NCI-H2029 treated with DMSO at 0.1 percent for 48 hours (cell line): ENCODE measurements at regions not wholly inside any gene's neighbourhood (a gene's known extent, or its start where the extent isn't known, plus 50 kb on each side); places are given as distances from the start of the nearest gene placed in this dataset.
"Not testable (repeated sequence)": the region's sequence is repeated elsewhere in the genome, so short reads cannot be mapped to it uniquely, and the experiment has no call there.

Experiments used
- DNase-seq: peaks from one replicate; lab custom pipeline; 2025; lab: John Stamatoyannopoulos, UW

DNA sequence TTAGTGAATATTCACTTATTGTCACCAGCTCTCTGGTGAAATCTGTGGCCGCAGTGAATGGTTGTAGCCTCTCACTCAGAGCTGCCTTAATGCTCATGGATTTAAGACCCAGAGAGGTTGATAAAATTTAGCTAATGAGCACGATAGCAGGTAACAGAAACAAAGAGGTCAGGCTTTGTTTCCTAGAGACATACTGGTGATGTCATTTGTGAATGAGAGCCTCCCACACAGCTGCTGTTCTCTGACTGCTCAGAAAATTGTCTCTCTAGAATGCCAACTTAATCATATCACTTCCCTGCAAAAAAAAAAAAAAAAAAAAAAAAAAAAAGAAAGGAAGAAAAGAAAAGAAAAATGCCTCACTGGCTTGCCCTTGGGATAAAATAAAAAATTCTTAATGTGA, 411.7 kb upstream of the MYT1L start:
- peak; percentile 40 for DNase-seq

DNA sequence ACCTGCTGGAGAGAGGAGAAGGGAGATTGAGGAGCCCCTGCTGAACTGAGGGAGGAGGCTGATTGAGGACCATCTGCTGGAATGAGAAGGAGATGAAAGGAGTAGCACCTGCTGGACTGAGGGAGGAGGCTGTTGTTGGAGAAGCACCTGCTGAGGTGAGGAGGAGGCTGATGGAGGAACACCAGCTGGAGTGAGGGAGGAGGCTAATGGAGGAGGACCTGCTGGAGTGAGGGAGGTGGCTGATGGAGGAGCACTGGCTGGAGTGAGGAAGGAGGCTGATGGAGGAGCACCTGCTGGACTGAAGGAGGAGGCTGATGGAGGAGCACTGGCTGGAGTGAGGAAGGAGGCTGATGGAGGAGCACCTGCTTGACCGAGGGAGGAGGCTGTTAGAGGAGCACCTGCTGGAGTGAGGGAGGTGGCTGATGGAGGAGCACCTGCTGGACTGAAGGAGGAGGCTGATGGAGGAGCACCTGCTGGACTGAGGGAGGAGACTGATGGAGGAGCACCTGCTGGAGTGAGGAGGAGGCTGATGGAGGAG, 409.2 kb upstream of the MYT1L start:
- no peak for DNase-seq

GRCh38 chr2:2739231-2739795, 408.2 kb upstream of the MYT1L start:
- DNase-seq, result no peak

GRCh38 chr2:2738684-2739083, 407.6 kb upstream of the MYT1L start:
- DNase-seq, result no peak

DNA sequence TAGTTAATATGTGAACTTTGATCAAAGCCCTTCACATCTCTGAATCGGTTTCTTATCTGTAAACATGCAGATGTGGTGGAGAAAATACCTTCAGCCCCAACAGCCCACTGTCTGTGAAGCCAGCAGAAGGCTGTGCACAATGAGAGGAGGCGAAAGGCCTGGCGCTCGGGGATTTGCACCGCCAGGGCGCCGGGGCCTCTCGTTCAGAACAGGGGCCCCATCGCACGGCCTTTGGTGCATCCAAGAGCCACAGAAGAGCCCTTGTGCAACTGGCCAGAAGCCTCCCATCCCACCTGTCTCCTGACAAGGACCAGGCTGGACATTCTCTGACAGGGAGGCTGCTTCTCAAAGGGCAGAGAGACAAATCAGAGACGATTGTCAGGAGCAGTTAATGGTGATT, 407.2 kb upstream of the MYT1L start:
- no peak for DNase-seq

DNA sequence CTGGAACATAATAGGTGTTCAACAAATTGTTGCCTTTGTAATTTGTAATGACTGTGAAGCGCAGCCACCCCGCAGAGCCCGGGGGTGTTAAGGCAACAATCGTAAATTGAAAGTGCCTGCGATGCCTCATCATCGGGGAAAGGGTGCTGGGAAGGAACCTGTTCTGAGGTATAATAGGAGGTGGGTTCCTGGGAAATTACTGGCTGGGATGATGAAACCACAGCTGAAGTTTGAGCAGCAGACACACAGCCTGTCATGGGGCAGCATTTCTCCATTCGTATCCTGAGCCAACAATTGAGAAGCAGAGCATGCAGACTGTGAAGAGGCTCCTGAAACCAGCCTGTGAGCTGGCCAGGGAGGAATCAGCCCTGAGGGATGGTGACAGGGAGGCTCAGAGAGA, 404.0 kb upstream of the MYT1L start:
- DNase-seq, result no peak

DNA sequence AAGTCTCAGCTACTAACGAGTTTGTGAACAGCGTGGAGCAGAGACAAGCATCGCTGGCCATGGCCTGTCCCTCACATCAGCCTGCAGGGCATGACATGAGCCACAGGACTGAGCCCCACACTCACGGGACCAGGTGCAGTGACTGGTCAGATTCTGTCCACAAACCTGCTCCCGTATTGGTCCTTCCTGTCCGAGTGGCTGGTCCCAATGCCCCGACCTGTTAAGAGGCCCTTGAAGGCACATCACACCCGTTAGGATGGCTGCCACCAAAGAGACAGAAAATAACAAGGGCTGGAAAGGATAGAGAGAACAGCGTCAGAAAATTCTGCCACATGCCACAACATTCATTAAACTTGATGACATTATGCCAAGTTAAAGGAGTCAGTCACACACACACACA, 403.2 kb upstream of the MYT1L start:
- DNase-seq, result no peak

DNA sequence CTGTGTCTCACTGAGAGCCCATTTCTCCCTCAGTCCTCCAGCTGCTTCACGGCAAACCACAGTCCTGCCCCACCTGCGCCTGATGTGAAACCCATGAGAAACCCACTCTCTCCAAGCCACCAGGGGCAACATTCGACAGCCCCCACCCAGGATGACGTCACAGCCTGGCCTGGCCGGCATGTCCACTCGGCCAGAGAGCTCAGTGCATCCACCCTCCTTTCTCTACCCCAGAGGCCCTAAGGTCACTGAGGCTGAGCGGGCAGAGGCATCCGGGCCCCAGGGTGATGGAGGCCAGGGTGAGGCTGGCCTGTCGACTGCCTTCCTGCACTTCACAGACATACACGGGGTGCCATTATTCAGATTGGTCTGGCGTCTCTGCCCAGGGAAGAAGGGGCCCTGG, 402.7 kb upstream of the MYT1L start:
- DNase-seq, result no peak

DNA sequence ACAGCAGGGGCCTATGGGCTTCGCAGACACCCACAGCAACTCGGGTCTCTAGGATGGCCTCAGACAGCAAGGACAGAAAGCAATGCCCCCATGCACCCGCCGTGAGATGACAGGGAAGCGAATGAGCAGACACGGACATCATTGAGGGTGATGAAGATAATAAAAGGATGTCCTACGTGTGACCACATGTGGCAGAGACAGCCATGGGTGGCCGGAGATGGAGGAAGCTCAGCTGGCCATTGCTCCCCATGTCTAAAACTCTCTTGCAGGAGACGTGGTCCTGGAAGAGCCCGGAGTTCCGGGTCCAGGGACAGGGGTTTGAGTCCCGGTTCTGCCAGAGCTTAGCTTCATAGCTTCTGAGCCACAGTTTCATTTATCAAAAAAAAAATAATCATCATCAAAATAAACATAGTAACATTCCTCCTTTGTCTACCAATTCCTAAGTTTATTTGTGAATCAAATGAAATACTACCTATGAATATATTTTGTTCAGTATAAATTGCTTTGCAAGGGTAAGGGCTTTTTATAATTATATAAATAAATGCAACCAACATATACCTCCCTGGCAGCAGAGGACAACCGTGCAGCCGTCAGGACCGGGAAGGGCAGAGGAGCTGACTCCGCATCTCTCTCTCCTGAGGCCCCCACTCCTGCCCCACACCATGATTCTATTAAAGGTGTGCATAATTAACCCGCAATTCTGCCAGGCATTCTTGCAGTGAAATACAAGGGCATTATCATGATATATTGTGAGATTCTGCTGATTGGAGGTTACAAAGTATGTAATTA, 401.4 kb upstream of the MYT1L start:
- DNase-seq, result no peak

GRCh38 chr2:2731816-2732284, 400.8 kb upstream of the MYT1L start:
- no peak for DNase-seq

DNA sequence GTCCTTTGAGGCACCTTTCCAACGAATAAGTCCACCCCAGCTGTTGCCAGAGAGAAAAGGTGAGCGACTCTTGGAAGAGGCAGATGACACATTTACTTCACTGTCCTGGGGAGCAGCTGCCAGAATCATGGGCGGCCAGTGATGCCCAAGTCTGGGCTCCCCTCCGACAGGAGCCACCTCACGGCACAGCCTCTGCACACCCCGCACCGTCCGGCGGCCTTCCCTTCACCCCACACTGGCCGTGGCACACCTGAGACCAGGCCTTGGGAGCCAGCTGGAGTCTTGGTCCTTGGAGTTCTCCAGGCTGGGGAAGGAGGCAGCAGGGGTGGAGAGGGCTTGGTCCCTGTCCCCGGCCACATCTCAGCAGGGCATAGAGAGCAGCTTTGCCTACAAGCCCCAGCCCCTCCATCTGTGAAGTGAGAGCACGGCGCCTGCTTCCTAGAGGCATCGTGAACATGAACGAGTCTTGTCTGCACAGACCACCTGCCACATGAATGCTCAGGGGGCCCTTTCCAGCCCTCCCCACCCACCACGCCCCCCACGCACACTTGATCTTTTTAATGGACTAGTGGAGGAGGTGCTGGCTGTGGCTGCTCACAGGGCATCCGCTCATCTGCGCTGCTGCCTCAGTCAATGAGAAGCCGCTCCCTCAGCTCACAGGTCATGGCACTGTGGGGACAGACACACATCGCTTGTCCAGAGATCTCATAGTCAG, 400.2 kb upstream of the MYT1L start:
- no peak for DNase-seq

GRCh38 chr2:2730301-2730833, 399.3 kb upstream of the MYT1L start:
- no peak for DNase-seq

DNA sequence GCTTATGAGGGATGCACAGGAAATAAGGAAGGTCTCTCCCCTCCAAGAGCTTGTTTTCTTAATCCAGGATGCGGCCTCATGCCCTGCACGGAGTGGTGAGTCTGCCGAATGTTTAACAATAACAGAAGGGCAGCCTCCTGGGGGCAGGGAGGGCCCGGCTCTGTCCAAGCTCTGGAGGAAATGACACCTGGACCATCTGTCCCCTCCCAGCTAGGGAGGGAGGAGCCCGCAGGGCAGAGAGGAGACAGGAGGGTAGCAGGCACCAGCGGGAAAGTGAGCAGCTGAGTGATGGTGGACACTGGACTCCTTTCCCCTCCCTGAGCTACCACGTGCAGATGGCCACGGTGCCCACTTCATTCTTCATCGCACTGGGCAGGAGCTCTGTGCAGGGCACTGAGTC, 398.2 kb upstream of the MYT1L start:
- no peak for DNase-seq

GRCh38 chr2:2728635-2729034, 397.6 kb upstream of the MYT1L start:
- no peak for DNase-seq

DNA sequence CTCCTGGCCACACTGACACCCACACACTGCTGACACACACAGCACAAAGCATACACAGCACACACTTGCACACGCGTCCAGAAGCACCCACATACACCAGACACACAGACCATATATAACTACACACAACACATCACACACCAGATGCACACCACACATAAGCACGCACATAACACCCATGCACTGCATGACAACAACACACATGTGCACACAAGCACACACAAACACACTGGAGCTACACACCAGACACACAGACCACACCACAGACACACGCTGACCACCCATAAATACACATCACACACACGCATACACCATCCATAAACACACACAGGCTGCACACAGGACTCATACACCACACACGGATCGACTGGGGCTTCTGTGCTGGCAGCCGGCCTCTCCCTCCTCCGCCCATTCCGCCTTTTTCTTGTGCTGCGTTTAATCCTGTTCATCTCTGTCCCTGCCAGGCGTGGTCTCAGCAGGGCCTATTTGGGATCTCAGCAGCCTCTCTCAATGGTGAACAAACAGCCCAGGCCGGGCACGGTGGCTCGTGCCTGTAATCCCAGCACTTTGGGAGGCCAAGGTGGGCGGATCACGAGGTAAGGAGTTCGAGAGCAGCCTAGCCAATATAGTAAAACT, 396.9 kb upstream of the MYT1L start:
- DNase-seq, result no peak

- no peak for DNase-seq
Observed at GRCh38 chr2:2726163-2726562, 395.1 kb upstream of the MYT1L start.

DNA sequence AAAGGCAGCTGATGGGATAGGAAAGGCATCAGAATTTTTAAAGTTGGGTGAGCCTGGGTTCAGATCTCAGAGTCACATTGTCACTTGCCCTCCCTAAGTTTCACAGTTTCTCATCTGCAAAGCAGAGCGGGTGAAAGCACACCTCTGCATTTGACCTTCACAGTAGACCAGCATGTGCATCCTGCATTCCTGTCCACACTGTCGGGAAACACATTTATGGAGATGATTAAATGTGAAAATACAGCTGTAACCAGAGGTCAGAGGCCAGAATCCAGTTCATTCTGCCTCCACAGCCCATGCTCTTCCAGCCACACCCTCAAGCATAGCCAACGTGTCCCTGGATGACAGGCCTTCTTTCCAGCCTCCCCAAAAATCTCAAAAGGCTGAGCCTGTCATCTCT, 392.0 kb upstream of the MYT1L start:
- no peak for DNase-seq

- DNase-seq, result no peak
Observed at GRCh38 chr2:2721296-2721835, 390.3 kb upstream of the MYT1L start.

DNA sequence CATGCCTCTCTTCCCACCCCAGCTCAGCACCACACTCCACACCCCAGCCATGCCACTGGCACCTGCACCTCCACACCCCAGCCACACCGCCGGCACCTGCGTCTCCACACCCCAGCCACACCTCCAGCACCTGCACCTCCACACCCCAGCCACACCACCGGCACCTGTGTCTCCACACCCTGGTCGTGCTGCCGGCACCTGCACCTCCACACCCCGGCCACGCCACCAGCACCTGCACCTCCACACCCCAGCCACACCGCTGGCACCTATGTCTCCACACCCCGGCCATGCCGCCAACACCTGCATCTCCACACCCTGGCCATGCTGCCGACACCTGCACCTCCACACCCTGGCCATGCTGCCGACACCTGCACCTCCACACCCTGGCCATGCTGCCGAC, 389.7 kb upstream of the MYT1L start:
- not testable (repeated sequence) for DNase-seq

GRCh38 chr2:2720351-2720750, 389.3 kb upstream of the MYT1L start:
- DNase-seq, result no peak

- no peak for DNase-seq
Observed at GRCh38 chr2:2719781-2720180, 388.7 kb upstream of the MYT1L start.

DNA sequence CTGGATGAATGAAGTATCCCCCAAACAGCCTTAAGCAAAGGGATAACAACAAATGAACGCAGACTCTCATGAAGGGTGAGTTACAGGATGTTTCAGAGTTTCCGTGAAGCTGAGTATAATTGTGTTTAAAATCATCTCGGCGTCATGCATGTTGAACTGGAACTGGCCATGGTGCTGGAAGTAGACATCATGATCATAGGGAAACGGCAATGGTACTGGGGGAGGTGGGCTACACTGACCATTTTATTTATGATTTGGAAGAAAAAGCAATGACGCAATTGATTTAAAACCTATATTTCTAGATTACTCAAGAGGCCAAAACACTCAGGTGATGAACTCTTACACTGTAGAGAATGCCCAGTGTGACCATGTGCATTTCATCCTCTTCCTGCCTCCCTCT, 387.9 kb upstream of the MYT1L start:
- no peak for DNase-seq
